ENCODE measurements at regions not wholly inside any gene's neighbourhood (a gene's known extent, or its start where the extent isn't known, plus 50 kb on each side); places are given as distances from the start of the nearest gene placed in this dataset.

- TF ChIP-seq MEF2D (CRISPR knock-in tag; IDR thresholded peaks at IDR 0.05) = no peak
- TF ChIP-seq NFKB2 (CRISPR knock-in tag; IDR thresholded peaks at IDR 0.05; ENCODE audit: borderline replicate concordance) = 0 out of 2 replicates have a peak, but pooled peaks have one; percentile 25
- 0 out of 2 replicates have a peak, but pooled peaks have one; percentile 29 for TF ChIP-seq NFATC3 (CRISPR knock-in tag; IDR thresholded peaks at IDR 0.05)
- TF ChIP-seq PCBP1 (IDR thresholded peaks at IDR 0.05; ENCODE audit: borderline replicate concordance, low read depth, low read length) = no peak
- TF ChIP-seq ARNT (IDR thresholded peaks at IDR 0.05) = no peak
- peak; percentile 63; the same call in 1 of the 2 replicates for TF ChIP-seq ZNF543 (CRISPR knock-in tag; IDR thresholded peaks at IDR 0.05)
- no peak for TF ChIP-seq KAT2B (IDR thresholded peaks at IDR 0.05; ENCODE audit: borderline replicate concordance, low read depth, low read length)
- TF ChIP-seq TBX3 (IDR thresholded peaks at IDR 0.05; ENCODE audit: borderline replicate concordance) = no peak
- TF ChIP-seq ZKSCAN8 (CRISPR knock-in tag; IDR thresholded peaks at IDR 0.05; ENCODE audit: borderline replicate concordance) = no peak
- TF ChIP-seq, protein P1, sequence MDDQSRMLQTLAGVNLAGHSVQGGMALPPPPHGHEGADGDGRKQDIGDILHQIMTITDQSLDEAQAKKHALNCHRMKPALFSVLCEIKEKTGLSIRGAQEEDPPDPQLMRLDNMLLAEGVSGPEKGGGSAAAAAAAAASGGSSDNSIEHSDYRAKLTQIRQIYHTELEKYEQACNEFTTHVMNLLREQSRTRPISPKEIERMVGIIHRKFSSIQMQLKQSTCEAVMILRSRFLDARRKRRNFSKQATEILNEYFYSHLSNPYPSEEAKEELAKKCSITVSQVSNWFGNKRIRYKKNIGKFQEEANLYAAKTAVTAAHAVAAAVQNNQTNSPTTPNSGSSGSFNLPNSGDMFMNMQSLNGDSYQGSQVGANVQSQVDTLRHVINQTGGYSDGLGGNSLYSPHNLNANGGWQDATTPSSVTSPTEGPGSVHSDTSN (CRISPR knock-in tag; IDR thresholded peaks at IDR 0.05; ENCODE audit: borderline replicate concordance) = no peak
- TF ChIP-seq, protein P2, sequence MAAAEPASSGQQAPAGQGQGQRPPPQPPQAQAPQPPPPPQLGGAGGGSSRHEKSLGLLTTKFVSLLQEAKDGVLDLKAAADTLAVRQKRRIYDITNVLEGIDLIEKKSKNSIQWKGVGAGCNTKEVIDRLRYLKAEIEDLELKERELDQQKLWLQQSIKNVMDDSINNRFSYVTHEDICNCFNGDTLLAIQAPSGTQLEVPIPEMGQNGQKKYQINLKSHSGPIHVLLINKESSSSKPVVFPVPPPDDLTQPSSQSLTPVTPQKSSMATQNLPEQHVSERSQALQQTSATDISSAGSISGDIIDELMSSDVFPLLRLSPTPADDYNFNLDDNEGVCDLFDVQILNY (CRISPR knock-in tag; conservative IDR thresholded peaks at IDR 0.05) = no peak
- TF ChIP-seq ZNF329 (CRISPR knock-in tag; IDR thresholded peaks at IDR 0.05; ENCODE audit: low read depth) = no peak
- no peak for TF ChIP-seq HCFC1 (IDR thresholded peaks at IDR 0.05; ENCODE audit: low read depth, low read length)
- no peak for TF ChIP-seq ZNF678 (CRISPR knock-in tag; IDR thresholded peaks at IDR 0.05)
- TF ChIP-seq, protein P3, sequence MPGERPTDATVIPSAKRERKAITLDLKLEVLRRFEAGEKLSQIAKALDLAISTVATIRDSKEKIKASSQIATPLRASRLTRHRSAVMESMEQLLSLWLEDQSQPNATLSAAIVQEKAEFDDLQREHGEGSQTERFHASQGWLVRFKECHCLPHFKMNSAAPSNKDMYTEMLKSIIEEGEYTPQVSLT (CRISPR knock-in tag; IDR thresholded peaks at IDR 0.05; ENCODE audit: borderline replicate concordance, low read depth) = no peak
- 0 out of 2 replicates have a peak, but pooled peaks have one; percentile 37 for TF ChIP-seq ZFP90 (CRISPR knock-in tag; IDR thresholded peaks at IDR 0.05; ENCODE audit: borderline replicate concordance)
- TF ChIP-seq, protein P4, sequence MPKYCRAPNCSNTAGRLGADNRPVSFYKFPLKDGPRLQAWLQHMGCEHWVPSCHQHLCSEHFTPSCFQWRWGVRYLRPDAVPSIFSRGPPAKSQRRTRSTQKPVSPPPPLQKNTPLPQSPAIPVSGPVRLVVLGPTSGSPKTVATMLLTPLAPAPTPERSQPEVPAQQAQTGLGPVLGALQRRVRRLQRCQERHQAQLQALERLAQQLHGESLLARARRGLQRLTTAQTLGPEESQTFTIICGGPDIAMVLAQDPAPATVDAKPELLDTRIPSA (CRISPR knock-in tag; IDR thresholded peaks at IDR 0.05; ENCODE audit: borderline replicate concordance) = no peak
- TF ChIP-seq, protein P5, sequence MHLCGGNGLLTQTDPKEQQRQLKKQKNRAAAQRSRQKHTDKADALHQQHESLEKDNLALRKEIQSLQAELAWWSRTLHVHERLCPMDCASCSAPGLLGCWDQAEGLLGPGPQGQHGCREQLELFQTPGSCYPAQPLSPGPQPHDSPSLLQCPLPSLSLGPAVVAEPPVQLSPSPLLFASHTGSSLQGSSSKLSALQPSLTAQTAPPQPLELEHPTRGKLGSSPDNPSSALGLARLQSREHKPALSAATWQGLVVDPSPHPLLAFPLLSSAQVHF (CRISPR knock-in tag; IDR thresholded peaks at IDR 0.05) = no peak
- TF ChIP-seq ATF7 (IDR thresholded peaks at IDR 0.05) = no peak
- TF ChIP-seq ATF7 (CRISPR knock-in tag; IDR thresholded peaks at IDR 0.05) = no peak
- no peak for TF ChIP-seq TRIM24 (CRISPR knock-in tag; IDR thresholded peaks at IDR 0.05)
- TF ChIP-seq SIX1 (CRISPR knock-in tag; IDR thresholded peaks at IDR 0.05; ENCODE audit: borderline replicate concordance) = no peak
These were observed 388.0 kb downstream of the SEC14L1 start (continued) for GRCh38 chr17:77528516-77529327.

Data from HepG2 (cell line).